K562 (cell line): ENCODE measurements at regions not wholly inside any gene's neighbourhood (a gene's known extent, or its start where the extent isn't known, plus 50 kb on each side); places are given as distances from the start of the nearest gene placed in this dataset.

Source experiments
- ATAC-seq: fragments of 200-7000 bp; cut with Tn5 transposase; 3 replicates; pipeline ENCODE4 v1.9.1; 2020; ENCODE audit warnings: moderate library complexity
- BruUV-seq: library from RNA; stranded (reverse); fragments of 400-500 nt; replicated peaks from 2 replicates; lab custom pipeline; 2021; lab: Mats Ljungman, UMichigan
- CTCF ChIA-PET: fragments of 300-600 bp; formaldehyde crosslinking; extraction: SDS; loops from one replicate; lab custom pipeline; 2021; ENCODE audit warnings: low intra/inter-chr PET ratio; lab: Yijun Ruan, JAX
- POLR2A ChIA-PET: fragments of 300-600, 350-650 bp; sonication (Branson Sonifier 250); formaldehyde crosslinking; extraction: SDS; loops from one replicate; lab custom pipeline; 2021; ENCODE audit warnings: antibody characterized with exemption, inconsistent platforms; lab: Yijun Ruan, JAX
- DNase-seq, 4 experiments: peaks; one replicate each; pipeline versions ENCODE4 v3.0.0 to v3.0.0-alpha.2; 2011 to 2018; ENCODE audit warnings: low spot score in 3 of 4, mixed read lengths in 3 of 4; ENCODE audit errors: extremely low read depth in 1 of 4
- FAIRE-seq: peaks from 2 replicates; lab custom pipeline; 2011; peaks lifted over from hg19 to GRCh38; lab: Jason Lieb, UNC
- H2AFZ ChIP-seq: 2 replicates; pipeline ENCODE4 v1.6.0; 2011; ENCODE audit warnings: low read depth, low read length, control low read depth, inconsistent platforms
- H3K27ac ChIP-seq: fragments of 200-600 bp; 3 replicates; pipeline ENCODE4 v1.8.0; 2011; ENCODE audit warnings: low read depth, mild to moderate bottlenecking, control low read depth, inconsistent platforms, low read length, moderate library complexity, mixed read lengths; ENCODE audit errors: extremely low read depth
- H3K27me3 ChIP-seq, 2 experiments: fragments of 300-600 bp in 1 of 2; 2 replicates in 1 of 2; 3 replicates in 1 of 2; pipeline versions ENCODE4 v1.6.0 to v1.8.0; 2011; ENCODE audit warnings: inconsistent platforms in 2 of 2, low read length in 2 of 2, mild to moderate bottlenecking in 1 of 2, mixed read lengths in 1 of 2, moderate library complexity in 1 of 2; ENCODE audit not compliant: control insufficient read depth in 2 of 2, insufficient read depth in 2 of 2
- H3K36me3 ChIP-seq: fragments of 300-600 bp; 3 replicates; pipeline ENCODE4 v1.8.0; 2011; ENCODE audit warnings: mild to moderate bottlenecking, low read length, inconsistent platforms; ENCODE audit not compliant: control insufficient read depth, insufficient read depth
- H3K4me1 ChIP-seq, 2 experiments: fragments of 200-600 bp in 1 of 2; replicated peaks in 1 of 2; 2 replicates in 1 of 2; 3 replicates in 1 of 2; pipeline versions ENCODE4 v1.5.1 to v1.8.0; 2011; ENCODE audit warnings: inconsistent platforms in 2 of 2, low read length in 2 of 2, mild to moderate bottlenecking in 1 of 2, mixed read lengths in 1 of 2, moderate library complexity in 1 of 2; ENCODE audit not compliant: control insufficient read depth in 2 of 2, insufficient read depth in 2 of 2
- H3K4me2 ChIP-seq: 2 replicates; pipeline ENCODE4 v1.6.1; 2011; ENCODE audit warnings: low read length, control low read depth, inconsistent platforms, mixed read lengths; ENCODE audit not compliant: insufficient read depth
- H3K4me3 ChIP-seq: fragments of 200-600 bp; sonication (generic), shearing (Covaris generic); 2 replicates; pipeline ENCODE4 v1.5.1; 2016; ENCODE audit warnings: control low read depth, inconsistent platforms
- H3K79me2 ChIP-seq: fragments of 200-600 bp; 3 replicates; pipeline ENCODE4 v1.8.0; 2011; ENCODE audit warnings: low read length, inconsistent platforms; ENCODE audit not compliant: control insufficient read depth, insufficient read depth
- H3K9ac ChIP-seq, 2 experiments: 2 replicates each; pipeline versions ENCODE4 v1.6.0 to v1.6.1; 2011; ENCODE audit warnings: low read depth in 2 of 2, low read length in 2 of 2, control low read depth in 1 of 2, inconsistent platforms in 1 of 2, mild to moderate bottlenecking in 1 of 2, mixed read lengths in 1 of 2; ENCODE audit not compliant: insufficient read depth in 1 of 2
- H3K9me1 ChIP-seq: one replicate; pipeline ENCODE4 v1.6.0; 2011; ENCODE audit warnings: inconsistent platforms, mild to moderate bottlenecking, low read length, moderate library complexity; ENCODE audit not compliant: control insufficient read depth, insufficient read depth
- H3K9me3 ChIP-seq: replicated peaks from 2 replicates; pipeline ENCODE4 v1.5.1; 2011; ENCODE audit warnings: low read depth, low read length, inconsistent platforms; ENCODE audit not compliant: control insufficient read depth, insufficient read depth
- H4K20me1 ChIP-seq: replicated peaks from 2 replicates; pipeline ENCODE4 v1.6.1; 2011; ENCODE audit warnings: low read length, inconsistent platforms, mixed read lengths; ENCODE audit not compliant: control insufficient read depth, insufficient read depth
- BACH1 ChIP-seq: fragments of 200-800 bp; sonication (Bioruptor generic); IDR thresholded peaks from 2 replicates; pipeline ENCODE4 v1.6.1; 2016; ENCODE audit warnings: missing genetic modification characterization, missing compliant biosample characterization
- CHD1 ChIP-seq: fragments of 200-600 bp; sonication (generic); IDR thresholded peaks from one replicate; pipeline ENCODE4 v1.6.1; 2012; ENCODE audit warnings: mild to moderate bottlenecking, moderate library complexity, low read length, inconsistent platforms
- CTBP1 ChIP-seq: fragments of 450-650 bp; IDR thresholded peaks from 2 replicates; pipeline ENCODE4 v1.6.1; 2016; ENCODE audit warnings: borderline replicate concordance
- ELF2 ChIP-seq: fragments of 250-450 bp; sonication (Bioruptor Pico); IDR thresholded peaks from 2 replicates; pipeline ENCODE4 v1.5.0; 2021; ENCODE audit warnings: mild to moderate bottlenecking
- FOXA1 ChIP-seq: fragments of 450-650 bp; IDR thresholded peaks from 2 replicates; pipeline ENCODE4 v1.6.1; 2016; ENCODE audit warnings: mild to moderate bottlenecking, borderline replicate concordance
- KLF10 ChIP-seq: fragments of 250-450 bp; sonication (Bioruptor Pico); IDR thresholded peaks from 2 replicates; pipeline ENCODE4 v1.6.1; 2021; ENCODE audit warnings: matching md5 sums
- NFRKB ChIP-seq: fragments of 450-650 bp; IDR thresholded peaks from 2 replicates; pipeline ENCODE4 v1.6.1; 2016; ENCODE audit warnings: low read depth
- NONO ChIP-seq, 2 experiments: fragments of 200-400 bp in 1 of 2; fragments of 450-650 bp in 1 of 2; formaldehyde crosslinking in 1 of 2; IDR thresholded peaks; 2 replicates each; pipeline ENCODE4 v1.6.1; 2017; ENCODE audit warnings: low read depth in 2 of 2, mild to moderate bottlenecking in 2 of 2, moderate library complexity in 2 of 2, low read length in 1 of 2
- POLR2H ChIP-seq: IDR thresholded peaks from 2 replicates; pipeline ENCODE4 v1.6.1; 2016; ENCODE audit warnings: missing genetic modification characterization, low read depth, mild to moderate bottlenecking, control low read depth, missing compliant biosample characterization, moderate library complexity
- RBM34 ChIP-seq: fragments of 200-400 bp; formaldehyde crosslinking; IDR thresholded peaks from 2 replicates; pipeline ENCODE4 v1.6.1; 2018; ENCODE audit warnings: low read length, borderline replicate concordance; ENCODE audit not compliant: insufficient read depth
- SREBF2 ChIP-seq: sonication (generic); formaldehyde crosslinking; IDR thresholded peaks from 2 replicates; pipeline ENCODE4 v1.4.0; 2020; ENCODE audit warnings: mild to moderate bottlenecking, missing genetic modification reagents
- ZNF3 ChIP-seq: fragments of 250-450 bp; sonication (Bioruptor Pico); IDR thresholded peaks from 2 replicates; pipeline ENCODE4 v1.5.0; 2021; ENCODE audit warnings: mild to moderate bottlenecking, moderate library complexity
- ZNF347 ChIP-seq: fragments of 450-650 bp; formaldehyde crosslinking; IDR thresholded peaks from 2 replicates; pipeline ENCODE4 v1.4.0; 2020; ENCODE audit warnings: low read depth, mild to moderate bottlenecking, moderate library complexity
- ZNF551 ChIP-seq: fragments of 250-450 bp; sonication (Bioruptor Pico); IDR thresholded peaks from 2 replicates; pipeline ENCODE4 v1.5.0; 2021; ENCODE audit warnings: mild to moderate bottlenecking, moderate library complexity
- WGBS: fragments of 100-300 bp; shearing (Covaris generic); methylation state at CpG from one replicate; pipeline ENCODE4 v1.1.6; 2016; ENCODE audit warnings: low coverage, mixed read lengths; ENCODE audit not compliant: insufficient coverage; ENCODE audit errors: missing lambda C conversion rate; 5-methylcytosine and 5-hydroxymethylcytosine counted together
- in situ Hi-C: fragments of 300-500 bp; cut with MboI; formaldehyde crosslinking; loops from 4 replicates; pipeline ENCODE4 v1.15.0; 2018; ENCODE audit warnings: inconsistent platforms, mixed read lengths
- intact Hi-C: fragments of 100-400 bp; cut with micrococcal nuclease; formaldehyde crosslinking; loops from 2 replicates; pipeline ENCODE4 v1.14.2; 2022
- TF ChIP-seq, protein P1 (sequence below): IDR thresholded peaks from 2 replicates; pipeline ENCODE4 v1.6.1; 2016; ENCODE audit warnings: missing genetic modification characterization, missing compliant biosample characterization

DNA sequence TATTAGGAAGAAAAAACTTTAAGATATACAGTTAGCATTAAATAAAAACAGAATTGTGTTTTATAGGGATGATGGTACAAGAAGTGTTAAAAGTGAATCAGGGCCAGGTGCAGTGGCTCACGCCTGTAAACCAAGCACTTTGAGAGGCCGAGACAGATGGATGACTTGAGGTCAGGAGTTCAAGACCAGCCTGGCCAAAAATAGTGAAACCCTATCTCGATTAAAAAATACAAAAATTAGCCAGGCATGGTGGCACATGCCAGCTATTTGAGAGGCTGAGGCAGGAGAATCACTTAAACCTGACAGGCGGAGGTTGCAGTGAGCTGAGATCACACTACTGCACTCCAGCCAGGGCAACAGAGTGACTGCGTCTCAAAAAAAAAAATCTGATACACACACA is 282.9 kb upstream of the ATP10B start:
- H3K27me3 ChIP-seq: no peaks in the 10 kb centered on the region
- no peaks in the 10 kb centered on the region for H3K9me1 ChIP-seq
- no peak overlapping the region for H2AFZ ChIP-seq
- ChIA-PET POLR2A (no interaction called here), CTCF (no interaction called here)
- H3K9ac ChIP-seq: no peak overlapping the region
- TF ChIP-seq ZNF551 (no peak), ZNF347 (CRISPR knock-in tag) (no peak), NFRKB (no peak), KLF10 (CRISPR knock-in tag) (no peak), FOXA1 (no peak), BACH1 (tag) (no peak), POLR2H (no peak), CTBP1 (no peak), NONO (IDR thresholded peaks at IDR 0.05; ENCODE audit: low read depth in 2 of 2, low read length in 1 of 2) (no peak), ZNF3 (CRISPR knock-in tag) (no peak), SREBF2 (CRISPR knock-in tag) (no peak), ELF2 (CRISPR knock-in tag) (no peak), RBM34 (no peak), CHD1 (no peak)
- TF ChIP-seq, protein P1, sequence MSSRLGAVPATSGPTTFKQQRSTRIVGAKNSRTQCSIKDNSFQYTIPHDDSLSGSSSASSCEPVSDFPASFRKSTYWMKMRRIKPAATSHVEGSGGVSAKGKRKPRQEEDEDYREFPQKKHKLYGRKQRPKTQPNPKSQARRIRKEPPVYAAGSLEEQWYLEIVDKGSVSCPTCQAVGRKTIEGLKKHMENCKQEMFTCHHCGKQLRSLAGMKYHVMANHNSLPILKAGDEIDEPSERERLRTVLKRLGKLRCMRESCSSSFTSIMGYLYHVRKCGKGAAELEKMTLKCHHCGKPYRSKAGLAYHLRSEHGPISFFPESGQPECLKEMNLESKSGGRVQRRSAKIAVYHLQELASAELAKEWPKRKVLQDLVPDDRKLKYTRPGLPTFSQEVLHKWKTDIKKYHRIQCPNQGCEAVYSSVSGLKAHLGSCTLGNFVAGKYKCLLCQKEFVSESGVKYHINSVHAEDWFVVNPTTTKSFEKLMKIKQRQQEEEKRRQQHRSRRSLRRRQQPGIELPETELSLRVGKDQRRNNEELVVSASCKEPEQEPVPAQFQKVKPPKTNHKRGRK (tag): no peak
- WGBS: 0% methylated on average over 4 of the region's 5 CpGs
- in situ Hi-C loops (no loop called here), intact Hi-C loops (no loop called here)
- no peaks in the 10 kb centered on the region for H4K20me1 ChIP-seq
- ATAC-seq: no peak
- no peaks in the 10 kb centered on the region for H3K79me2 ChIP-seq
- no peaks in the 10 kb centered on the region for H3K36me3 ChIP-seq
- no peaks in the 10 kb centered on the region for H3K4me1 ChIP-seq
- H3K27ac ChIP-seq: no peak overlapping the region
- no peaks in the 10 kb centered on the region for H3K9me3 ChIP-seq
- H3K4me2 ChIP-seq: no peak overlapping the region
- H3K4me3 ChIP-seq: no peak overlapping the region
- DNase-seq: no peak
- BruUV-seq: no TSS peak
- FAIRE-seq: no peak
